ENCODE measurements at regions not wholly inside any gene's neighbourhood (a gene's known extent, or its start where the extent isn't known, plus 50 kb on each side); places are given as distances from the start of the nearest gene placed in this dataset.

DNA sequence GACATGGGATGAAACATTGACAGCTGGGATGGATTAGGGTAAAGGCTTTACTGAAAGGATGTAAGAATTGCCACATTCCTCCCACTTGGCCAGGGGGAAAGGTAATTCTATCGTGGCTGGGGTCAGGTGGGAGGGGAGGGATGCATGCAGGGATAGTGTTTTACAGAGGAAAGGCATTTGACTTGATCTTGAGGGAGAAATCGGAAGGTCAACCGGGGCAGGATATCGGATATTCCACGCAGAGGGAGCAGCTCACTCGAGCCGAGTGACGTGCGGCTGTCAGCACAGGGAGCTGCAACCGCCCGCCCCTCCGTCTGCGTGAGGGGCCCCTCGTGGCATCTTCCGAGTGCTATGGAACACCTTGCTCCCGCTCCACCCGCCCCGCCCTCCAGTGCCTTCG, 63.4 kb upstream of the ADAMTS2 start:
- Histone ChIP-seq H3K27me3 (ENCODE audit: insufficient read depth) (no peaks in the 10 kb centered on the region), H4K20me1 (ENCODE audit: insufficient read depth) (no peaks in the 10 kb centered on the region), H3K4me1 (ENCODE audit: control insufficient read depth in 1 of 2, insufficient read depth in 2 of 2, low read depth in 1 of 2, low read length in 1 of 2) (peaks cover 0 to 84% of the 10 kb centered on the region in 2 experiments; a peak in 1 of 4 replicates), H3K4me2 (no peak overlapping the region), H3K36me3 (replicated peaks in 1 of 2; ENCODE audit: control insufficient read depth in 1 of 2, insufficient read depth in 2 of 2, low read length in 1 of 2) (no peaks in the 10 kb centered on the region), H3K9me2 (no peaks in the 10 kb centered on the region), H3K79me2 (ENCODE audit: insufficient read depth) (no peaks in the 10 kb centered on the region), H3K9me3 (no peaks in the 10 kb centered on the region), H3F3A (replicated peaks; ENCODE audit: insufficient read depth) (no peaks in the 10 kb centered on the region), H2AFZ (ENCODE audit: low read depth) (no peak overlapping the region), H3K9ac (no peak overlapping the region), H3K4me3 (ENCODE audit: low read depth in 2 of 2, low read length in 1 of 2) (no peak overlapping the region), H3K27ac (ENCODE audit: low read depth in 2 of 2, low read length in 1 of 2) (no peak overlapping the region; a peak in 1 of 4 replicates)
- ChIA-PET POLR2A (no interaction called here), CTCF (no interaction called here)
- DNase-seq: no peak
- no peak for TF ChIP-seq GATA2 (CRISPR knock-in tag; IDR thresholded peaks at IDR 0.05)
- no peak for TF ChIP-seq SMC3 (IDR thresholded peaks at IDR 0.05; ENCODE audit: low read depth, low read length)
- TF ChIP-seq JUND (IDR thresholded peaks at IDR 0.05): no peak
- TF ChIP-seq GABPA (IDR thresholded peaks at IDR 0.05; ENCODE audit: low read depth): no peak
- TF ChIP-seq, protein P1, sequence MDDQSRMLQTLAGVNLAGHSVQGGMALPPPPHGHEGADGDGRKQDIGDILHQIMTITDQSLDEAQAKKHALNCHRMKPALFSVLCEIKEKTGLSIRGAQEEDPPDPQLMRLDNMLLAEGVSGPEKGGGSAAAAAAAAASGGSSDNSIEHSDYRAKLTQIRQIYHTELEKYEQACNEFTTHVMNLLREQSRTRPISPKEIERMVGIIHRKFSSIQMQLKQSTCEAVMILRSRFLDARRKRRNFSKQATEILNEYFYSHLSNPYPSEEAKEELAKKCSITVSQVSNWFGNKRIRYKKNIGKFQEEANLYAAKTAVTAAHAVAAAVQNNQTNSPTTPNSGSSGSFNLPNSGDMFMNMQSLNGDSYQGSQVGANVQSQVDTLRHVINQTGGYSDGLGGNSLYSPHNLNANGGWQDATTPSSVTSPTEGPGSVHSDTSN (IDR thresholded peaks at IDR 0.05): no peak
- TF ChIP-seq POLR2AphosphoS5 (IDR thresholded peaks at IDR 0.05; ENCODE audit: low read depth, low read length): no peak
- 70% methylated on average over 19 of the region's 19 CpGs for WGBS (ENCODE audit: low lambda C conversion rate)

DNA sequence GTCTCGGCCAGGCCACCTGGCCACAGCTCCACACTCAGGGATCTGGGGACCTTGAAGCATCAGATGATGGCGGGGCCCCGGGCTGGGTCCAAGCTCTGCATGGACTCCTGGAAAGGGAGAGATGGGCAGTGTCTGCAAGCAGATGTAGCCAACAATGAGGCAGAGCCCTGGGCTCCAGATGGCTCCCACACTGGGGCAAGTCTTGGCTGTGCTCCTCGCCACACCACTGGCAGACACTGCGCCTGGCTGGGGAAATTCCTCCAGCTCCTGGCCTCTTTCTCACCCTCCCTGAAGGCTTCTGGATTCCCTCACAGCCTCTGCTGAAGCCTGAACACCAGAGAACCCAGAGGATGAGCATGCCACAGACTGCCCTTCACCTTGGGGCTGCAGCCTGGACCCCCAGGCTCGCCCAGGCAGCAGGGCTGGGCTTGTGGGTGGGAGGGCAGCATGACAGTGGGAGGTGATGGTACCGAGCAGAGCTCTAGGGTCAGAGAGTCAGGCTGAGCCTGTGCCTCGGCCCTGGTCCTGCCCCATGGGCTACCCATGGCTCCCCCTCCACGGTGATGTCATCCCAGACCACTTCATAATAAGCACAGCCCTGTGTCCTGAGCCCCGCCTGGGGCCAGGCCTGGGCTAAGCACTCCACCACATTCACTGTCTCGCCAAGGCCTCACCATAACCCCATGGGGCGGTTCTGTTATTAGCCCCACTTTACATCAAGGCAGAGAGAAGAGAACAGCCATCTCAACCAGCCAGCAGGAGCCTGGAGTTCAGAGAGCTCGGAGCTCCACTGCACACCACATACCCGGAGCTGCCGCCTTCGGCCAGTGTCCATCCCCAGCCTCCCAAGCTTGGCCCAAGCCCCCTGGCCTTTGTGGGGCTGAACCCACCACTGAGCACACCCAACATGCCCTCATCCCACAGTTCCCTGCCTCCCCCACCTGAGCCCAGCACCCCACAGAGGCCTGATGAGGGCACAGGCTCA, 62.2 kb upstream of the ADAMTS2 start:
- TF ChIP-seq CHD2 (IDR thresholded peaks at IDR 0.05; ENCODE audit: low read length, partially characterized antibody) (peak; percentile 23), RAD21 (IDR thresholded peaks at IDR 0.05; ENCODE audit: low read length) (0 out of 2 replicates have a peak, but pooled peaks have one; percentile 5), RCOR1 (IDR thresholded peaks at IDR 0.05; ENCODE audit: low read length) (peak; percentile 71), EZH2phosphoT487 (IDR thresholded peaks at IDR 0.05; ENCODE audit: borderline replicate concordance, low read depth) (no peak)
- Histone ChIP-seq H4K20me1 (ENCODE audit: insufficient read depth) (no peaks in the 10 kb centered on the region), H3K4me3 (ENCODE audit: low read depth in 2 of 2, low read length in 1 of 2) (no peak overlapping the region), H3K27ac (ENCODE audit: low read depth in 2 of 2, low read length in 1 of 2) (peak overlapping the region in 1 of 2 experiments; percentile 91; a peak in 2 of 4 replicates), H3K9me2 (no peaks in the 10 kb centered on the region), H3K27me3 (ENCODE audit: insufficient read depth) (no peaks in the 10 kb centered on the region), H3K79me2 (ENCODE audit: insufficient read depth) (no peaks in the 10 kb centered on the region), H3K9me3 (no peaks in the 10 kb centered on the region), H2AFZ (ENCODE audit: low read depth) (no peak overlapping the region), H3F3A (replicated peaks; ENCODE audit: insufficient read depth) (no peaks in the 10 kb centered on the region), H3K4me2 (no peak overlapping the region), H3K9ac (no peak overlapping the region), H3K36me3 (replicated peaks in 1 of 2; ENCODE audit: control insufficient read depth in 1 of 2, insufficient read depth in 2 of 2, low read length in 1 of 2) (no peaks in the 10 kb centered on the region), H3K4me1 (ENCODE audit: control insufficient read depth in 1 of 2, insufficient read depth in 2 of 2, low read depth in 1 of 2, low read length in 1 of 2) (peaks cover 0 to 78% of the 10 kb centered on the region in 2 experiments; a peak in 1 of 4 replicates)
- ChIA-PET CTCF (interaction anchor here (1.1 to 1.4 kb wide), 3 partner anchors 86 to 241 kb away, joined by 4 to 7 read pairs (median 4); no protein-coding TSS in a partner anchor), POLR2A (interaction anchor here (0.8 to 1.7 kb wide), 3 partner anchors 8 to 137 kb away, joined by 3 to 5 read pairs (median 3); no protein-coding TSS in a partner anchor)
- DNase-seq: peak; percentile 64
- WGBS (ENCODE audit: low lambda C conversion rate): 20% methylated on average over 9 of the region's 16 CpGs

Measured in SK-N-SH (cell line).